ENCODE measurements at regions not wholly inside any gene's neighbourhood (a gene's known extent, or its start where the extent isn't known, plus 50 kb on each side); places are given as distances from the start of the nearest gene placed in this dataset.
"Not testable (repeated sequence)": the region's sequence is repeated elsewhere in the genome, so short reads cannot be mapped to it uniquely, and the experiment has no call there.

DNA sequence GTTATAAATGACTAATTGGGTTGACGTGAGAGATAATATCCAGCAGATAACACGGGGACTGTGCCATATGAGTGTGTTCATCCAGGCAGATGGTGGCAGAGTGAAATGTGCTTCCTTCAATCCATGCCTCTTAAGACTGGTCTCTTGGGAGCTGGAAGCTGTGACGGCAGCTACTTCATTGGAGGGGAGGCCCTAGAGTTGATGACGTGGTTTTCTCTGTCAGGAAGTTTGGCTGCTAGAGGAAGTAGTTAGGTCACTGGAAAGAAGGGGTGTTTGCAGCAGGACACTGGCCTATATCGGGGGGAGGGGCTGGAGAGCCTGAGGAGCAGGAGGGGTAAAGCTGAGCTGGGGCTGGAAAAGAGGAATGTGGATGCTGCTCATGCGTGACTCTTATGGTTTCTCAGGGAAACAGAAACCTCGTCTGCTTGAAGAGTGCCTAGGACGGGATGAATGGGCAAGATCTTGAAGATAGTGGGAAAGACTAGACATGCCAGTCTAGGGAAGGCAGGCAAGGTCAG is 3051.6 kb downstream of the RPIA start:
- H3K4me3 ChIP-seq (ENCODE audit: low read depth, low read length); DNase-seq (ENCODE audit: low read depth); in situ Hi-C loops (cut with HindIII; ENCODE audit: low sequenced_read_pairs): not testable (repeated sequence)

DNA sequence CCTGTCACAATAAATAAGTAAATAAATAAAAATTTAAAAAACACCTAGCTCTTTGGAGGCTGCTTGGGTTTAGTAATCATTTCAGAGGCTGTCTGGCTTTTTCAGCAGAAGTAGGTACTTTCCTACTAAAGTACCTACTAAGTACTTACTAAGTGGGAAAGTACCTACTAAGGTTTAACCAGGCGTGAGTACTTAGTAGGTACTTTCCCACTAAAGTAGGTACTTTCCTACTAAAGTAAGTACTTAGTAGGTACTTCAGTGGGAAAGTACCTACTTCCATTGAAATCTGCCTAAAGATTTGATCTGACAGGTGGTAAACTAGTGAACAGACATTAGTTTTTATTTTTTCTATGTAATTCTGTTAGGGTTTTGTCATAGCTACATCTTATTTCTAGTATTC is 3052.4 kb downstream of the RPIA start:
- DNase-seq (ENCODE audit: low read depth); H3K4me3 ChIP-seq (ENCODE audit: low read depth, low read length); in situ Hi-C loops (cut with HindIII; ENCODE audit: low sequenced_read_pairs): not testable (repeated sequence)

DNA sequence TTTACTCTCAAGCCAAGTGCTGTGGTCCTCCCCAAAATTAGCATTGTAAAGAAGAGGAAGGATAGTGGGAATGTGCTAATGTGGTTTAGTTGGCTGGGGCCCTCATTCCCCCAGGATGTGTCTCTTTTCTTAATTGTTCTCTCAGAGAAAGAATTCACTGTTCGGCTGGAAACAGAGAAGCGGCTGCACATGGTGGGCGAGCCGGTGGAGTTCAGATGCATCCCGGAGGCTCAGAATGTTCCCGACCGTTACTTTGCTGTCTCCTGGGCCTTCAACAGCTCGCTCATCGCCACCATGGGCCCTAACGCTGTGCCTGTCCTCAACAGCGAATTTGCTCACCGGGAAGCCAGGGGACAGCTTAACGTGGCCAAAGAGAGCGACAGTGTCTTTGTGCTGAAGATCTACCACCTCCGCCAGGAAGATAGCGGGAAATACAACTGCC is 3053.2 kb downstream of the RPIA start:
- H3K4me3 ChIP-seq (ENCODE audit: low read depth, low read length); in situ Hi-C loops (cut with HindIII; ENCODE audit: low sequenced_read_pairs); DNase-seq (ENCODE audit: low read depth): not testable (repeated sequence)

DNA sequence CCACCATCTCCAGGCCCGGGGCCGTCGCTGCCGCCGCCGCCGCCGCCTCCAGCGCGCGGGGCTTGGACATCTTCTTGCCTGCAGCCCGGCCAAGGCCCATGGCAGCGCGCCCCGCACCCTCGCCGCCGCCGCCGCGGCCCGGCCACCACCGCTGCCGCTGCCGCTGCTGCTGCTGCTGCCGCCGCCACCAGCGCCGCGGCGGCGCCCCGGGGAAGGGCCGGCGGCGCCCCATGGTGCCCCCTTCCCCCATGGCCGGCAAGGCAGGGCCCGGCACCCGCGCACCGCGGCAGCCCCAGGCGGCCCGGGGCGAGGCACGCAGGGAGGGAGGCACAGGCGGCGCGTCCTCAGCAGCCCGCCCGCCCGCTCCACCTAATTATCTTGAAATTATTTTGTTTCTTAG is 3057.4 kb downstream of the RPIA start:
- no peak overlapping the region for H3K4me3 ChIP-seq (ENCODE audit: low read depth, low read length)
- in situ Hi-C loops (cut with HindIII; ENCODE audit: low sequenced_read_pairs), result no loop called here
- TF ChIP-seq, protein P1, sequence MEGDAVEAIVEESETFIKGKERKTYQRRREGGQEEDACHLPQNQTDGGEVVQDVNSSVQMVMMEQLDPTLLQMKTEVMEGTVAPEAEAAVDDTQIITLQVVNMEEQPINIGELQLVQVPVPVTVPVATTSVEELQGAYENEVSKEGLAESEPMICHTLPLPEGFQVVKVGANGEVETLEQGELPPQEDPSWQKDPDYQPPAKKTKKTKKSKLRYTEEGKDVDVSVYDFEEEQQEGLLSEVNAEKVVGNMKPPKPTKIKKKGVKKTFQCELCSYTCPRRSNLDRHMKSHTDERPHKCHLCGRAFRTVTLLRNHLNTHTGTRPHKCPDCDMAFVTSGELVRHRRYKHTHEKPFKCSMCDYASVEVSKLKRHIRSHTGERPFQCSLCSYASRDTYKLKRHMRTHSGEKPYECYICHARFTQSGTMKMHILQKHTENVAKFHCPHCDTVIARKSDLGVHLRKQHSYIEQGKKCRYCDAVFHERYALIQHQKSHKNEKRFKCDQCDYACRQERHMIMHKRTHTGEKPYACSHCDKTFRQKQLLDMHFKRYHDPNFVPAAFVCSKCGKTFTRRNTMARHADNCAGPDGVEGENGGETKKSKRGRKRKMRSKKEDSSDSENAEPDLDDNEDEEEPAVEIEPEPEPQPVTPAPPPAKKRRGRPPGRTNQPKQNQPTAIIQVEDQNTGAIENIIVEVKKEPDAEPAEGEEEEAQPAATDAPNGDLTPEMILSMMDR (IDR thresholded peaks at IDR 0.05; ENCODE audit: low read depth, low read length, missing control alignments), result no peak
- no peak for DNase-seq (ENCODE audit: low read depth)

DNA sequence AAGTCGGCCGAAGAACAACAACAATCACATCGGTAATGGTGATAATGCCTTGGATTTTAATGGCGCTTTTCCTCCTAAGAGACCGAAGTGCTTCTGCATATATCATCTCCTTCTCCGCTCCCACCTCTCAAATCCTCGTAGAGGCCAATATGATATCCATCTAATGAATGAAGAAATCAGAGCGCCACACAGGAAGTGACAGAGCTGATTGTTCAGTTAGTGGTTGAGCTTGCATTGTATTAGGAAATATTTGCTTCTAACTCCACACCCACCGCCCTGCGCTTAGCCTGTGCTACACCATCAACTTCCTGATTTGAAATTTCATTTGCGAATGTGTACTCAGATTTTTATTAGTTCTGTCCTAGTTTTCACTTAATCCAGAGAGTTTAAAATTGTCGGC is 3058.2 kb downstream of the RPIA start:
- H3K4me3 ChIP-seq (ENCODE audit: low read depth, low read length); in situ Hi-C loops (cut with HindIII; ENCODE audit: low sequenced_read_pairs); DNase-seq (ENCODE audit: low read depth): not testable (repeated sequence)

DNA sequence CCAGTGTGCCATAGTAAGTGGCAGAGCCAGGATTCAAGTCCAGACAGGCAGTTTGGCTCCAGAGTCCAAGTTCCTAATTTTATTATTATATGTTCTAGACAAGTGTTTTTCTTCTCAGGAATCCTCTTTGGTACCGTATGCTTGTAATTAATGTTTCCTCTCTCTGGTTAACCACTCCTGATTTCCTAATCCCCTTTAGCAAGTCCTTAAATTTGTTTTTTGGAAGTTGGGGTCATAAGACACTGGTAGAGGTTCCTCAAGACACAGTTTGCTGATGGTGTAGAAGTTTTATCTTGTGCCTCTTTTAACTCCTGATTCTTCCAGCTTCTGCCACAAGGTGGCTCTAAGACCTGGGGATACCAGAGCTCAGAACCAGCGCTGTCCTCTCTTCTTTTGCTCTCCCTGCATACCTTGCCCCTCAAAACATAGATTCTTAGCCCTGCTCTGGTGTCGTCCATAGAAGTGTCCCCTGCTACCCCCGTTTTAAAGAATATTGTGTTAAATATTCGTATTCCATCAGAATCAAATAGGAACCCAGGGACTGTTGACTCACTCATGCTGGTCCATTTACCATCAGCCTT is 3068.0 kb downstream of the RPIA start:
- in situ Hi-C loops (cut with HindIII; ENCODE audit: low sequenced_read_pairs); DNase-seq (ENCODE audit: low read depth); H3K4me3 ChIP-seq (ENCODE audit: low read depth, low read length): not testable (repeated sequence)
- TF ChIP-seq, protein P1 (IDR thresholded peaks at IDR 0.05; ENCODE audit: low read depth, low read length, missing control alignments), result peak; percentile 26

DNA sequence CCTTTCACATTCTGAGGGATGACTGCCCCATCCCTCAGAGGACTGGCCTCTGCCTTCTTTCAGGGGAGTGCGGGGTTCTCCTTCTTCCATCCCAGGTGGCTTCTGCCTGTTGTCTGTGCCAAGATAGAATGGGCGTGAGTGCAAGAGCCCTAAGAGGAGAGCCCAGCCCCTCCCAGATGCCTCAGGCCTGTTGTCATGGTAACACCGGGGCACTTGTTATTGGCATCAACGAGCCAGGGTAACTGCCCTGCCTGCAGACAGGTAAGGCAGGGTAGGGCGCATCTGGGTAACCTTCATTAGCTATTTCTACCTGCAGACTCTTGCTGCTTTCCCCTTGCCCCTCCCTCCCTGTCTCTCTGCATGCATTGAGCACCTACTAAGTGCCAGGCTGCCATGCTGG is 3069.2 kb downstream of the RPIA start:
- in situ Hi-C loops (cut with HindIII; ENCODE audit: low sequenced_read_pairs); H3K4me3 ChIP-seq (ENCODE audit: low read depth, low read length); DNase-seq (ENCODE audit: low read depth): not testable (repeated sequence)

DNA sequence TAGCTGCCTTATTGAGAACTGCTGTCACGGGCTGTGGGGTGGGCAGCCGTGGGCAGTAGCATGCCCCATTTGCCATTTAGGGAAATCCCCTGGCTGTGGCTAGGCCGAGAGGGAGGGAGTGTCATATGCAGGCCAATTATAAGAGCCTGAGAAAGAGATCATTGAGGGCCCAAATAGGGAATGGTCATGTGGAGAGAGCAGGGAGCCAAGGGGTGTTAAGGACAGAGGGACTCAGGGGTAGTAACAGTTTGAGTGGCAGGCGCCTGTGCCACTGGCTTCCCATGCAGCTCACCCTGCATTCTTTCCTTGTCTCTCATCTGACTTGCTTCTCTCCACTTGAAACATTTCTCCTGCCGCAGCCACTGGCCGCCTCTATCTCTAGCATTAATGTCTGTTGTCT is 3070.8 kb downstream of the RPIA start:
- in situ Hi-C loops (cut with HindIII; ENCODE audit: low sequenced_read_pairs); DNase-seq (ENCODE audit: low read depth); H3K4me3 ChIP-seq (ENCODE audit: low read depth, low read length): not testable (repeated sequence)

DNA sequence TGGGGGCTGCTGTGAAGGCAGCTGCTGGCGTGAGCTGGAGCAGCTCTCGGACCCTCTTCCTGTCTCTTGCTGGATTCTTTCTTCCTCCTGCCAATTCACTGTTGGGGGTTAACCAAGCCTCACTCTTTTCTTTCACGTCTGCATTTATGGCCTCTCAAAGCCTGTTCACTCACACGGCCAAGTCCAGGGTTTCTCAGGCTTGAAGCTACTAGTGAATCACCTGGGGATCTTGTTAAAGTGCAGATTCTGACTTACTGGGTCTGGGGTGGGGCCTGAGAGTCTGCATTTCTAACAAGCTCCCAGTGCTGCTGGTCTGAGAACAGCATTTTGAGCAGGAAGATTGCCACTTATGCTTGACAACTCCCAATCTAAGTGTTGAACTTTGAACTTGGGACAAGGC is 3072.2 kb downstream of the RPIA start:
- in situ Hi-C loops (cut with HindIII; ENCODE audit: low sequenced_read_pairs), result not testable (repeated sequence)

DNA sequence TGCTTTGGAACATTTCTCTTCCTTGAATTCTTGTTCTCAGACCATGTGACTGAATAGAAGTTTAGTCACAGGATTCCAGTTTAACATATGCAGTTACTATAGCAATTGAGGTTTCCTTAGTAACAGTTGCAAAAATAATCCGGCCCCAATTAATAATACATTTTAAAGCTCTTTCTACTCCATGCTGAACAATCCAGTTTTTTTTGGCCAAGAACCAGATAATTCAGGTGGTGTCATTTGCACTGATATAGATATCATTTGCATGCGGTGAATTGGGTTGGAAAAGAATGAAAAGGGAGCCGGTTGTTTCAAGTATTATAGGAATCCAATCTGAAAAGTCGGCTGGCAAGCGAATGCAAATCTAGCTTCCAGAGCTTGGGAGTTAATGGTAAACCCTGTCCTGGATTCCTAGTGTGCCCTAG is 3073.1 kb downstream of the RPIA start:
- H3K4me3 ChIP-seq (ENCODE audit: low read depth, low read length); in situ Hi-C loops (cut with HindIII; ENCODE audit: low sequenced_read_pairs): not testable (repeated sequence)
- peak; percentile 47 for DNase-seq (ENCODE audit: low read depth)

More for the DNA sequence above, 3072.2 kb downstream of the RPIA start:
- not testable (repeated sequence) for DNase-seq (ENCODE audit: low read depth); H3K4me3 ChIP-seq (ENCODE audit: low read depth, low read length)

DNA sequence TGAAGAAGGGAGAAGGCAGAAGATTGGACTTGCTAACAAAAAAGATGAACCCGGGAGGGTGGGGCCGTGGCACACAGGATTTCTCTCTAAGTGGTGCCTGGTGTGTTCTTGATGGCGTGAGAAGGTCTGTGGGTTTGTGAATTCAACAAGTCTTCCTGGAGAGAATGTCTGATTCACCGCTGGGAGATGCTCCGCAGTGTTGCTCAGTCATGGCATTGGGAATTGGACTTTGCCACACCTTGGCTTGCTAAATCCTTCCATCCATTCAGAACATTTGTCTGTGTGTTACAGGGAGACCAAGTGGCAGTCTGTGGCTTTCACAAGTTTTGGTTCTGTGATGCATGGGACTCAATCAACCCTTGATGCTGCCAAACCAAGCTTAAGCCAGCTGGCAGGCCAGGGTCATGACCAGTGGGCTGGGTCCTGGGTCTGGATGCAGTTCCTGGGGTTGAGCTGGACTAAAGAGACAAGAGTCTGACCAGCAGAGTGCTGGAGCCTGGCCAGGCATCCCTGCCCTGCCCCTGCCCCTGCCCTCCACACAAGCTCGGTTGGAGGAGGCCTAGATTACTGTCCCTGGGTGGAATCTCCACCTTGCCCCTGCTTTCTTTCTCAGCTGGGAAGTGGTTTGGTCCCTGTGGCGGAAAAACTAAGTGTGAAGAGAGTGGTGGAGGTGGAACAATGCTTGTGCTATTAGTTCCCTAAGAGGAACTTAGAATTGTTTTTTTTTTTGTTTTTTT is 3073.7 kb downstream of the RPIA start:
- DNase-seq (ENCODE audit: low read depth); in situ Hi-C loops (cut with HindIII; ENCODE audit: low sequenced_read_pairs); H3K4me3 ChIP-seq (ENCODE audit: low read depth, low read length): not testable (repeated sequence)

DNA sequence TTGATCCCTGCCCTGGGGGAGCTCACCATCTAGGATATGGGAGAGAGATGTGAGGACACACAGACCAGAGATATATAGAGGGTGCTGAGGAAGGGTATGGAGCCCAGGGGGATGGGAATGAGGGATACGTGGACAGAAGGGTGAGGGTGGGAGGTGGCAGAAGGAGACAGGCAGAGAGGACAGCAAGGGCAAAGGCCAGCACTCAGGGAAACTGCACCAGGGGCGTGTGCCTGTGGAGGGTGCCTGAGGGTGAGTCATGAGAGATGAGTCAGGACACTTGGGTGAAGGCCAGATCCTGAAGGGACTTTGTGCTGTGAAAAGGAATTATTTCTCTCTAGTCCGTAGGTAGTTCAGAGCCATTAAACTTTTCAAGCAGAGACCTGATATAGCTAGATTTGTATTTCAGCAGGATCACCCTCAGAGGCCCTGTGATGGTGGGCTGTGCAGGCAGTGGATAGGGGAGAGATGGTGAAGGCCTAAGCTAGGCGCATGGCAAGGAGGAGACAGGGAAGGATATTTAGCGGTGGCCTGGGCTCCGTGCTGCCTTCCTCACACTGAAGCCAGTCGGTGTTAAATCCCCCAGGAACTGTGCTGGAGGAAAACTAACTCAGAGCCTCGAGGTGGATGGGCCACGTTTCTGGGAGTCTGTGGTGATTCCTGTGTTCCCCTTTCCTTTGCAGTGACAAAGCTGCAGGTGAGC is 3075.0 kb downstream of the RPIA start:
- in situ Hi-C loops (cut with HindIII; ENCODE audit: low sequenced_read_pairs); H3K4me3 ChIP-seq (ENCODE audit: low read depth, low read length): not testable (repeated sequence)
- DNase-seq (ENCODE audit: low read depth), result peak; percentile 23

DNA sequence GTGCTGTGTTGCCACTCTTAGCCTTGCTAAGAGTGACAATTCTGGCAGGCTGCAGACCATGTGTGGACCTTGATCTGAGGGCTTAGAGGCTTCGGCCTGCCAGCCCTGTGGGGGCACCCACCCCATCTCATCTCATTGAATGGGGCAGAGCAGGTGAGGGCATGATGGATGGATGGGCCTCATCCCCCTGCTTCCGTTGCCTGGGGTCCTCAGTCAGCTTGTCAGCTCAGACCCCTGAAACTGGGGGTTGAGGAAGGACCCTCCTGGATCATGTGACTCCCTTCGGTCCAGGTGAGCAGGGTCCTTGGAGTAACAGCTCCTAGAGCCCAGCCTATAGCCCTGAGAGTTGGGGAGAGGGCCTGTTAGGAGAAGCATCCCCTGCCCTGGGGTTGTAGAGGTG is 3076.8 kb downstream of the RPIA start:
- in situ Hi-C loops (cut with HindIII; ENCODE audit: low sequenced_read_pairs); H3K4me3 ChIP-seq (ENCODE audit: low read depth, low read length); DNase-seq (ENCODE audit: low read depth): not testable (repeated sequence)

DNA sequence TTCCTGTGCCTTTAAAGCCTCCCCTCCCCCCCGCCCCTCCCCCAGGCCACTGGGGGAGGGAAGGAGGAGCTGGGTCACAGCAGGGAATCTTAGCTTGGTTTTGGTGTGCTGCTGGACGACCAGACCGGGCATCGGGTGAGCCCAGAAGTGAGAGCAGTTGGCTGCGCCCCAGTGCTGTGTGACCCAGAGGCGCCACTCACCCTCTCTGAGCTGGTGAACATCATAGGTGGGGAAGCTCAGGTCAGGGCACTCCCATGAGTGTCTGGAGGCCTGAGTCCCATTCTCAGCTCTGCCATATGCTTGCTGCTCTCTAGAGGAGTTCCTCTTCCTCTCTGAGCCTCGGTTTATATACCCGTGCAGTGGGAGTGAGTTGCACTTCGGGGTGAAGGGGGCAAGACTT is 3077.5 kb downstream of the RPIA start:
- H3K4me3 ChIP-seq (ENCODE audit: low read depth, low read length); DNase-seq (ENCODE audit: low read depth); in situ Hi-C loops (cut with HindIII; ENCODE audit: low sequenced_read_pairs): not testable (repeated sequence)

DNA sequence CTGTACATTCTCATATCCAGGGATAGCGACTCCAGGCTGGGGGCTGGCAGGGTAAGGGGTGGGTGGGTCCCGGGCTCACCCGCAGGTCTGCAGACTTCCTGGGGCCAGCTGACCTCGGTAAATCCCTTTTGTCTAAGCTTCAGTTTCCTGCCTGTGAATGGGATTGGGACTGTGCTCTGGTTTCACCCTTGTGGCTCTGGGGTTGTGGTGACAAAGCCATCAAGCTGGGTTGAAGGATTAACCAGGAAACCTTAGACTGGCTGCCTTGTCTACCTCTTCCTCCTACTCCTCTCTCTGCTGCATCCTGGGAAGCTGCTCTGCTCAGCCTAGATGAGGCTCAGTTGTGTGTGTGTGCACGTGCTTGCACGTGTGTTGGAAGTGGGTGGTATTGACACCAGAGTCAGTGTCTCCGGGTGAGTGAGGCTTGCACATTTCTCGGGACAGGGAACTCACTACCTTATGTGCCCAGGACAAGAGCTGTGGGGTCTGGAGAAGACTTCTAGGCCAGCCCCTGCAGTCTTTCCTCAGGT is 3078.6 kb downstream of the RPIA start:
- H3K4me3 ChIP-seq (ENCODE audit: low read depth, low read length); in situ Hi-C loops (cut with HindIII; ENCODE audit: low sequenced_read_pairs); DNase-seq (ENCODE audit: low read depth): not testable (repeated sequence)

Measured in astrocyte of the cerebellum (primary cell).